HepG2 (cell line): ENCODE measurements at regions not wholly inside any gene's neighbourhood (a gene's known extent, or its start where the extent isn't known, plus 50 kb on each side); places are given as distances from the start of the nearest gene placed in this dataset.

Experiments
- CEBPG ChIP-seq: IDR thresholded peaks from 2 replicates; pipeline ENCODE4 v1.6.1; 2016
- DPF2 ChIP-seq: sonication (generic); formaldehyde crosslinking; IDR thresholded peaks from 2 replicates; pipeline ENCODE4 v1.4.0; 2020; ENCODE audit warnings: mild to moderate bottlenecking, low read depth, missing genetic modification reagents, borderline replicate concordance
- GPN1 ChIP-seq: sonication (generic); formaldehyde crosslinking; IDR thresholded peaks from 2 replicates; pipeline ENCODE4 v1.5.1; 2020; ENCODE audit warnings: missing genetic modification reagents, borderline replicate concordance
- NFYC ChIP-seq: IDR thresholded peaks from 2 replicates; pipeline ENCODE4 v1.6.1; 2016; ENCODE audit warnings: missing genetic modification reagents, missing compliant biosample characterization
- PLSCR1 ChIP-seq: sonication (generic); formaldehyde crosslinking; IDR thresholded peaks from 2 replicates; pipeline ENCODE4 v1.5.0; 2020; ENCODE audit warnings: missing genetic modification reagents, mild to moderate bottlenecking, borderline replicate concordance
- ZBTB49 ChIP-seq: sonication (generic); formaldehyde crosslinking; IDR thresholded peaks from 2 replicates; pipeline ENCODE4 v1.4.0; 2020; ENCODE audit warnings: missing genetic modification reagents, borderline replicate concordance
- ZGPAT ChIP-seq: IDR thresholded peaks from 2 replicates; pipeline ENCODE4 v1.6.1; 2016; ENCODE audit warnings: mild to moderate bottlenecking
- ZNF275 ChIP-seq: sonication (generic); formaldehyde crosslinking; IDR thresholded peaks from 2 replicates; pipeline ENCODE4 v1.8.0; 2022; ENCODE audit warnings: missing genetic modification reagents, mild to moderate bottlenecking, inconsistent platforms, borderline replicate concordance
- ZNF296 ChIP-seq: sonication (generic); formaldehyde crosslinking; conservative IDR thresholded peaks from 2 replicates; pipeline ENCODE4 v1.5.0; 2020; ENCODE audit warnings: mild to moderate bottlenecking, missing genetic modification reagents
- ZNF430 ChIP-seq: sonication (generic); formaldehyde crosslinking; IDR thresholded peaks from 2 replicates; pipeline ENCODE4 v1.9.0; 2021; ENCODE audit warnings: mild to moderate bottlenecking, missing genetic modification reagents
- ZNF724P ChIP-seq: sonication (generic); formaldehyde crosslinking; IDR thresholded peaks from 2 replicates; pipeline ENCODE4 v1.8.0; 2022; ENCODE audit warnings: missing genetic modification reagents, borderline replicate concordance
- ZNF775 ChIP-seq: sonication (generic); formaldehyde crosslinking; IDR thresholded peaks from 2 replicates; pipeline ENCODE4 v1.4.0; 2020; ENCODE audit warnings: missing genetic modification reagents, mild to moderate bottlenecking, moderate library complexity, borderline replicate concordance

- no peak for TF ChIP-seq ZNF296 (CRISPR knock-in tag)
- TF ChIP-seq ZNF275 (CRISPR knock-in tag), result no peak
- TF ChIP-seq GPN1 (CRISPR knock-in tag), result no peak
- no peak for TF ChIP-seq ZNF430 (CRISPR knock-in tag)
- no peak for TF ChIP-seq ZNF775 (CRISPR knock-in tag)
- TF ChIP-seq CEBPG (CRISPR knock-in tag), result no peak
- no peak for TF ChIP-seq NFYC (CRISPR knock-in tag)
- TF ChIP-seq ZBTB49 (CRISPR knock-in tag), result no peak
- no peak for TF ChIP-seq PLSCR1 (CRISPR knock-in tag)
- TF ChIP-seq ZNF724P (CRISPR knock-in tag), result no peak
- no peak for TF ChIP-seq DPF2 (CRISPR knock-in tag)
- TF ChIP-seq ZGPAT (CRISPR knock-in tag), result no peak
These were observed 322.6 kb downstream of the LTN1 start (continued) for GRCh38 chr21:28669971-28670653.
